Activated CD4-positive, alpha-beta T cell treated with anti-CD3 and anti-CD28 coated beads, Interleukin-2, amount 50 U/mL, for 1 hour (primary cell): ENCODE measurements at regions not wholly inside any gene's neighbourhood (a gene's known extent, or its start where the extent isn't known, plus 50 kb on each side); places are given as distances from the start of the nearest gene placed in this dataset.

ENCODE experiments used
- DNase-seq: peaks from one replicate; pipeline ENCODE4 v3.0.0-alpha.2; 2020

- DNase-seq: no peak
Measured at GRCh38 chr4:180923486-180923885, 1319.7 kb upstream of the TENM3 start.

DNA sequence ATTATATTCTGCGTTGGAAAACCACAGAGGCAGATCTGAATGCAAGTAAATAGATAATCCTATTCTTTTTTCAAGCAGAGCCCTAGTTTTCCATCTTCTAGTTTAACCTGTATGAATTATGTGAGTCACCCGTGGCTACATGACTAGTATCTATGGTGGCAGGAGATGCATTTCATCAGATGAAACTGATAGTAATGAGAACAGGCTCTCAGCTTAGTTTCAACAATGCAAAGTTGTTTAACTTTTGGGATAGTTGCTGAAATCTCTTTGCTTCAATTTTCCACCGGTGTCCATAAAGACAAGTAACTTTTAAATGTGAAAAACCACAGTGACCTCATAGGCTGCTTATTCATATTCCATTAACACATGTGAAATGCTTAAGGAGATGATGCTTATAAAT is 1317.4 kb upstream of the TENM3 start:
- DNase-seq: no peak

- no peak for DNase-seq
Measured at GRCh38 chr4:180926277-180926676, 1316.9 kb upstream of the TENM3 start.

DNA sequence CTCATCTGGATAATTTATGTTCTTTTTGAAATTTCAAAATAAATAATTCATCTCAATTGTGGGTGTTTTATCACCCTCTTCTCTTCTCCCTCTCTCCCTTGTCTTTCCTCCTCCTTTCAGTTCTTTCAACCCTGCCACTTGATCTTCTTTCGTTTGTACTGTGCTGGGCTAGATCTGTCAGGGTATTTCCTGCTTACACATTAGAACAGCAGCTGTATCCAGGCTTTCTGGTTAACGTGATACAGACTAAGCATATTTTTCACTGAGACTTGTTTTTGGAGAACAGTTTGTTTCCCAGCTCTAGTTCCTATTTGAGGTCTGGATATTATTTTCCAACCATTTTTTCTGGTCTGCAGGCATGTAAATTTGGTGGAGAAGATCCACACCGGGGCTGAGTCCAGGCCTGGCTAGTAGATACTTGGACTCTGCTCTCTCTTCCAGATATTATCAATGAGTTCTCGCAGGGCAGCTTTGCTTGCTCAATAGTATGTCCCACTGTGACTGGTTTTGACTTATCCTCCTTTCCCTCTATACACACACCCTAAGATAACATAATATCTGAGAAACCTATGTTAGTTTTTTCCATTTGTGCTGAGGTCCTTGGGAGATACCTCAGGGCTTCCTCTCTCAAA is 1310.7 kb upstream of the TENM3 start:
- DNase-seq: no peak

- no peak for DNase-seq
Measured at GRCh38 chr4:180937083-180937482, 1306.1 kb upstream of the TENM3 start.

GRCh38 chr4:180940680-180941079 is 1302.5 kb upstream of the TENM3 start:
- no peak for DNase-seq

DNA sequence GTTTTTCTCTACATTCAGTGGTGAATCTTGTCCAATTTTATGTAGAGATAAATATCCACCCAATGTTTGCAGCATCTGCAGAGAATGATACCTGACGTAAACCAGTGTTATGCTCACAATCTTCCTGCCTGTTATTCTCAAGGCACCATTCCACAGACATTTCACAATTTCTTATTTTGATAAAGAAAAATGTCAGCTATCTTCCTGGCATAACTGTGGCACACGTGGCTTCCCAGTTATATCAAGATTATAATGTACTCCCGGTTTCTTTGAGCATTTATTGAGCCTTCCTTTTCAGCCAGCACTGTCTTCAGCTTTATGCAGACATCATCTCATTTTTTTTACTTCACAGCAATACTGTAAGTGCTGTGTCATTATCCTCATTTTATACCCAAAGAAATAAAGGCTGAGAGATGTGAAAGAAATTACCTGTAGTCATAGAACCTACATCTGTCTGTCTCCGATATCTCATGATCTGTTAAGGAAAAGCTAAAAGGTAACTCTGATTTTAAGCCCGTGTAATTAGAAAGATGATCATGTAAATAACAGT is 1300.8 kb upstream of the TENM3 start:
- no peak for DNase-seq

DNA sequence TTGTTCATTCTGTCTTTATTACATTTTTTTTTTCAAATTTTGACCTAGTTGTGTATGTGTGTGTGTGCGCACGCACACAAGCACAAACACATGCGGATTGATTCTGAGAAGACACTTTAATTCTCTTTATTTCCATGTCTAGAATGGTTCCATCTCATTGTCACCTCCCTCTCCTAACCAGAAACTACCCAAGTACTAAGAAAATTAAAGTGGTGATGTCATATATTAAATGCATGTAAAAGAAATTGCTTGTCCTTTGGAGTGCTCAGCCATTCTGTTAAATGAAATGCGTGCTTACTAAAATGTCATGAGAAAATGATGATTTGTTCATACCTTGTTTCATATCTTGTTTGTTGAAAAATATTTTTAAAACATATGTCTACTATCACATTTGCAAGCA is 1297.0 kb upstream of the TENM3 start:
- no peak for DNase-seq

- DNase-seq: no peak
Measured at GRCh38 chr4:180947425-180947824, 1295.8 kb upstream of the TENM3 start.

GRCh38 chr4:180949424-180950213 is 1293.6 kb upstream of the TENM3 start:
- no peak for DNase-seq

DNA sequence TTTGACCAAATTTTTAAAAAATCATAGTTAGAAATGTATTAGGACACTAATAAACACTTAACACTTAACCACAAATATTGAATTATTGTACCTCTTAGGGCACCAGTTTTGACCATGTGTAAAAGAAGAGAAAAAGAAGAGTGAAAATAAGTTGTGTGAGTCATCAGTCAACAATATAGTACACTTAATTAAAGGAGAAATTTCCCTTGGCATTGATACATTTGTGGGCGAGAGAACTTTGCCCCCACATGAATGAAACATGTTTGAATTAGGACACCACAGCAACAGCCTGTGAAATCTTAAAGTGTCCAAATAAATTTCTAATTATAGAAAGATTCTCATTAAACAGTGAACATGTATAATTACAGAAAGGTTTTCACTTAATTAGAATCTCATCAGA is 1292.8 kb upstream of the TENM3 start:
- DNase-seq: no peak

- no peak for DNase-seq
Measured at GRCh38 chr4:180951312-180951711, 1291.9 kb upstream of the TENM3 start.

DNA sequence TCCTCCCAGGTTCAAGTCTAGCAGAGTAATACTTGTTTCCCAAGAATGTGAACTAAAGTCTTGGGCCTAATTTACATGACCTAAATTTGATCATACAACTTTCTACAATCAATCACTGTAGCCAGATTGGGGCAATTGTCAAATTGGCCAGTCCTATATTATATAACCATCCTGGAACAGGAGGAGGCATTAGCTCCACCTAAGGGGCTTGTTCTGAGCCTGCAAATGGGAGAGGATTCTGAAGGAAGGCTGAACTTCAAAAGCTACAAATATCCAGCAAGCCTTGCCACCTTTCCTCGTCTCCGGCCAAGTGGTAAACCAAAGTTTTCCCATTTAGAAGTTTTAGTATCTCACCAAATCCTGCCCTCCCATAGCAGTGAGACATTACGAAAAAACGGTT is 1289.6 kb upstream of the TENM3 start:
- no peak for DNase-seq

GRCh38 chr4:180960743-180961401 is 1282.3 kb upstream of the TENM3 start:
- no peak for DNase-seq

DNA sequence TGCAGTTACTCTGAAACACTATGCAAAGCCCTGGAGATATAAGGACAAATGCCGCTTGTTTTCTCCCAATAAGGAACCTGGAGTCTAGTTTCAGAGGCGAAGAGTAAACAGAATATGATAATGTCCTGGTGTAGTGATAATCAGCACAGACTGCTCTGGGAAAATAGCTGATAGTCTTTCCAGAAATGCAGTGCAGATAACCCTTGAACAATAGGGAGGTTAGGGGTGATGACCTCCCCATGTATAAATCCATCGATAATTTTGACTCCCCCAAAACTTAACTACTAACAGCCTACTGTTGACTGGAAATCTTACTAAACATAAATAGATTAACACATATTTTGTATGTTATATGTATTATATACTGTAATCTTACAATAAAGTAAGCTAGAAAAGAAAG is 1280.9 kb upstream of the TENM3 start:
- no peak for DNase-seq

GRCh38 chr4:180966312-180966711 is 1276.9 kb upstream of the TENM3 start:
- no peak for DNase-seq

GRCh38 chr4:180967936-180968335 is 1275.3 kb upstream of the TENM3 start:
- no peak for DNase-seq

GRCh38 chr4:180973894-180974293 is 1269.3 kb upstream of the TENM3 start:
- DNase-seq: no peak

DNA sequence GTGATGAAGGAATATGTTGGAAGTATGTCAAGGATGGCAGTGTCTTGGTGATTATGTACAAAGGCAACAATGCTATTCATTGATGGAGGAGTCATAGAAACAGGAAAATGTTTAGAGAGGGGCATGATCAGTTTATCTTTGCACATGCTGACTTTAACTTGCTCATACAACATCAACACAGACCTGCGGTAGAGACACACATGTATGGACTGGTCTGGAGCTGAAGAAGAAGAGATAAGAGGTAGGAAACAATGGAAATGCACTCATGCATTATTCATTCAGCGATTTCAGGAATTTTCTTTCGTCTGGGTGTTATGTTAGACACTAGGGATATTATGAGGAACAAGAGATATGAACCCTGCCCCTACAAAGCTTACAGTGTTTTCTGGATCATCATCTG is 1252.3 kb upstream of the TENM3 start:
- no peak for DNase-seq

GRCh38 chr4:180993244-180993836 is 1249.9 kb upstream of the TENM3 start:
- DNase-seq: no peak

DNA sequence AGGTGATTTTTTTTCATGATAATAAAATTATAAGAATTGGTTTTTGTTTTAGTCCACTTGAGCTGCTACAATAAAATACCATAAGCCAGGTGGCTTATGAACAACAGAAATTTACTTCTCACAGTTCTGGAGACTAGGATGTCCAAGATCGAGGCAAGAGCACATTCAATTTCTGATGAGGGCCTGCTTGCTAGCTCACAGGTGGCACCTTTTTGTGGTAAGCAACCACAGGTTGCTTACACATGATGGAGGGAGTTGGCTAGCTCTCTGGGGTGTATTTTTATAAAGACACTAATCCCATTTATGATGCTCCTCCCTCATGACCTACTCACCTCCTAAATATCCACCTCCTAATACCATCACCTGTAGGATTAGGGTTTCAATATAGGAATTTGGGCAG is 1248.5 kb upstream of the TENM3 start:
- no peak for DNase-seq

- DNase-seq: no peak
Measured at GRCh38 chr4:180999217-180999616, 1244.0 kb upstream of the TENM3 start.

DNA sequence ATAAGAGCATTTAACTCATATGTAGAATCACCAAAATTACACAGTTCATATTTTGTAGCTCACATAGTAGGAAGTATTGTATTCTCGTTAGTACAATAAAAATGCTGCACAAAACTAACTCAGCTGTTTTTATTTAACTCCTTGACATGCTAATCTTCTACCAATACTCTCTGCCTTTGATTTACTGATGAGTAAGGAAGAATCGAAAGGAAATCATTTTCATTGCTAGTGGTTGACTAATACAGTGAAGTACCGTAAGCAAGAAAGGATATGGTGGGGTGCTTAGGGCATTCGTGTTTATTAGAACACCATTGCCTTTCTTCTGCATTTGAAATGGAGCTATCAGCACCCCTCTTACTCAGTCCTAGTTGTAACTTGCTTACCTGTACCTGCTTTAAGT is 1239.1 kb upstream of the TENM3 start:
- no peak for DNase-seq
